GM12891 (cell line): ENCODE measurements at regions not wholly inside any gene's neighbourhood (a gene's known extent, or its start where the extent isn't known, plus 50 kb on each side); places are given as distances from the start of the nearest gene placed in this dataset.

Experiments used
- DNase-seq: peaks from one replicate; pipeline ENCODE4 v3.0.0; 2011; ENCODE audit warnings: low spot score; ENCODE audit not compliant: insufficient read length
- FAIRE-seq: peaks from 2 replicates; lab custom pipeline; 2011; peaks lifted over from hg19 to GRCh38; lab: Jason Lieb, UNC
- PAX5 ChIP-seq: IDR thresholded peaks from 2 replicates; pipeline ENCODE4 v1.6.1; 2011; ENCODE audit warnings: low read length, moderate library complexity, mild to moderate bottlenecking; ENCODE audit not compliant: insufficient read depth, severe bottlenecking
- POLR2A ChIP-seq: IDR thresholded peaks from 2 replicates; pipeline ENCODE4 v1.6.1; 2011; ENCODE audit warnings: low read depth, low read length, control low read depth
- POLR2AphosphoS5 ChIP-seq: IDR thresholded peaks from 2 replicates; pipeline ENCODE4 v1.6.1; 2011; ENCODE audit warnings: low read depth, low read length, control low read depth
- POU2F2 ChIP-seq: IDR thresholded peaks from 2 replicates; pipeline ENCODE4 v1.6.1; 2011; ENCODE audit warnings: low read depth, mild to moderate bottlenecking, control low read depth, low read length, moderate library complexity
- SPI1 ChIP-seq: IDR thresholded peaks from 2 replicates; pipeline ENCODE4 v1.6.1; 2011; ENCODE audit warnings: low read depth, low read length, control low read depth
- TAF1 ChIP-seq: IDR thresholded peaks from 2 replicates; pipeline ENCODE4 v1.6.1; 2011; ENCODE audit warnings: low read depth, low read length, control low read depth

DNA sequence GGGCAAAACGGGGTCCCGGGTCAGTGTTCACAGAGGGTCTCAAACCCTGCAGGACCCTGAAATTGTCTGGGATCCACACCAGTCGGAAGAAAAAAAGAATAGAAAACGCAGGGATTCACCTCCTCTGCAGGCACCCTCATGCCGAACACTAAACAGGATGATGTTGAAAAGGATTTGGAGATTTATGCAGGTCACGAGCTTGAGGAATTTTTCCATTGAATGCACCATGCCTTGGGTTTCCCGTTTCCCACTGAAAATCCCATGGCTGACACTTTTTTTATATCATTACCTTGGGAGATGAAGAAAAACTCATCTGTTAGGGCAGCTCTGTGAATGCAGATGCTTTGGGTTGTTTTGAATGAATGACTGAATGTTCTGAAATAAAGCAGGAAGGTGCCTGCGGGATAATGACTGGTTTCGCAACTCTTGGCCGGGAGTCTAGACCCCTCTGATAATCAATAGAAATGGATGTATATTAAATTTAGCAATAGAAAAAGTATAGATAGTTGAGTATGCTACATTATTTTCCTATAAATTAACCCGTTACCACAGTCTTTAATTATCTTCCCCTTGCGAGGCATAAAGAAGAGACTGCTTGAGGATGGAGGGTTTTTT lies 147.5 kb upstream of the AFDN start:
- FAIRE-seq = no peak
- no peak for TF ChIP-seq TAF1
- no peak for TF ChIP-seq PAX5
- no peak for TF ChIP-seq POLR2AphosphoS5
- no peak for TF ChIP-seq POU2F2
- TF ChIP-seq SPI1 = no peak
- no peak for TF ChIP-seq POLR2A

DNA sequence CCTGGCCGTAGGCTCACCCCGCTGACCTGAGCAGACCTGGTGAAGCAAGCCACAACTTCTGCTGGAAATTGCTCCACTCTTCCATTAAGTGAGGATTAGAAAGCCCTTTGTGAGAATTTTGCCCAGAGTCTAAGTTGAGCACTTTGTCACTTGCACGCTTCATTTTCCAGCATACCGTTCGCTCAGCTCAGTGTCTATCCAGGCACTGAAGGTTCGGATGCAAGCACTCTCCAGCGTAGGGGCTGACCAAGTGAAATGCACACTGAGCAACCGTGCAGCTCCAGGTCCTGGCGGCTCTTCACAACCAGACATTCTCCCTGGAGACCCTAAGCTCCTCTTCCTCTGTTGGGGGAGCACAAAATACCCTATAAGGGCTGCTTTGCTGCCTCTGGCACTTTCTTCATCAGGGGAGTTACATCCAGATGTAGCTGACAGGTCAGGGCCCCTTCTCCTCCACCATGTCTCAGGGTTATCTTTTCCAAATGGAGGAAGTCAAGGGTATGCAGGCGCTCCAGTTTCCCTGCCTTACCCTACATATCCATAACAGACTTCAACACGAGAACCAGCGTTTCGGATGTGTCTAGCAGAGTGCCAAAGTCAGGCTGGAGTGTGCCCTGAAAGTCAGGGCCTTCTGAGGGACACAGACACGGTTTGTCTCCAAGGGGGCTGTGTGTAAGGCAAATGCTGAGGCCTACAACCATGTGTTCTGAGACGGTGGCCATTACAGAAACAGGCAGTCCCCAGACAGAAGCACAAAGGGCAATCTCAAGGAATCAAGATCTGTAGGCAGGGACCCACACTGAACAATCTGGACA lies 146.7 kb upstream of the AFDN start:
- no peak for DNase-seq
- TF ChIP-seq PAX5 (no peak), SPI1 (no peak), TAF1 (no peak), POLR2AphosphoS5 (no peak), POU2F2 (no peak), POLR2A (no peak)
- no peak for FAIRE-seq

More for the DNA sequence above, 147.5 kb upstream of the AFDN start:
- no peak for DNase-seq

DNA sequence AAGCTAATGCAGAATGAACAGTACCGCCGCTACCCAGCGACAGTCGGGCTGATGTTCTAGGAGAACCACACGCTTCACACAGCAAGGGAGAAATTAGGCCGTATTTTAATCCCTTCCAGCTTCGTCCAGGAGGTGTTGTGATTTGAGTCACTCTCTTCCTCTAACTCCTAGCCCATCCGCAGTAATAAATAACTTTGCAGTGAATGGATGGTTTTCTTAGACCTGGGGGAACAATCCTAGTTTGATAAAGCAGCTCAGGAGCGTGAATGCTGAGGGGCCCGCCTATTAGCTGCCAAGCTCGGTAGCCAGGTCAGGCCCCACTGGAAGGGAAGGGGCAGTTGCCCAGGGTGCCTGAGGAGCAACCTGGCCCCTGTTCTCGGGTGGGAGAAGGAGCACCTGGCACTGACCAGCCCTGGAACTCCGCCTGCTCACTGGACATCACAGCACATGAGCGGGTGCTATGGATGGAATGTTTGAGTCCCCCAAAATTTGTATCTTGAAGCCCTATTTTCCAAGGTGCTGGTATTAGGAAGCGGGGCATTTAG lies 146.0 kb upstream of the AFDN start:
- DNase-seq (no peak), FAIRE-seq (no peak)
- TF ChIP-seq POU2F2 (no peak), PAX5 (no peak), POLR2AphosphoS5 (no peak), POLR2A (no peak), TAF1 (no peak), SPI1 (no peak)

DNA sequence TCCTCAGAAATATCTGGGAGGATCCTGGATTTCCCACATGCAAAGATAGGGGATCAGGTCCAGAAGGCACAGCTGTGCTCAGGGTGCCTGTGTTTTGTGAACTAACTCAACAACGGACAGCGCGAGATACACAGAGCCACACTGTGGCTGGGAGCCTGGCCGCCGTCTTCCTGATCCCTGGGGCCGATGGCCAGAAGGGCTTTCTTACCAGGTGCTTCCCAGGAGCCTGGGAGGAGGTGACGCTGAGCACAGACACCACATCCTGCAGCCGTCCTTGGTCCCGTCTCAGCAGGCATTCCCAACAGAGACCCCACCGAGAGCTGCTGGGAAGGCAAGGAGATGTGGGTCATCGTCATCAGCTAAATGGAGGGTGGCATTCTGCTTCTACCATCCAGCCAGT lies 144.6 kb upstream of the AFDN start:
- TF ChIP-seq POU2F2 (no peak), POLR2A (no peak), SPI1 (no peak), PAX5 (no peak), TAF1 (no peak), POLR2AphosphoS5 (no peak)
- no peak for DNase-seq
- no peak for FAIRE-seq

DNA sequence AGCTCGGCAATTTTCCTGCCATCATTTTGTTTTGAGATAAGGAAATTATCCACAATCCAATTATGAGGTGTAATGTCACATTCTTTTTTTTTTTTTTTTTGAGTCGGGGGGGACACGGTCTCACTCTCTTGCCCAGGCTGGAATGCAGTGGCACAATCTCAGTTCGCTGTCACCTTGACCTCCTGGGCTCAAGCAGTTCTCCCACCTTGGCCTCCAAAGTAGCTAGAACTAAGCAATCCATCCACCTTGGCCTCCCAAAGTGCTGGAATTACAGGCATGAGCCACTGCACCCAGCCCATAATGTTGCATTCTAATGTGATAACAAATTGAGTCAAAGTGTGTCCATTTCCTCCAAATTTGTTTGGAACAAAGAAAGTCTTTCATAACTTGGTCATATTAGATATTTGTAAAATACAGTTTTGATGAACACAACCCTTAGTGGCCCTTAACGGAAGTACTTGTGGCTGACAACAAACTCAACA lies 144.1 kb upstream of the AFDN start:
- no peak for TF ChIP-seq POLR2AphosphoS5
- no peak for TF ChIP-seq POLR2A
- no peak for TF ChIP-seq PAX5
- TF ChIP-seq TAF1 = no peak
- no peak for TF ChIP-seq POU2F2
- TF ChIP-seq SPI1 = no peak
- FAIRE-seq = no peak

DNA sequence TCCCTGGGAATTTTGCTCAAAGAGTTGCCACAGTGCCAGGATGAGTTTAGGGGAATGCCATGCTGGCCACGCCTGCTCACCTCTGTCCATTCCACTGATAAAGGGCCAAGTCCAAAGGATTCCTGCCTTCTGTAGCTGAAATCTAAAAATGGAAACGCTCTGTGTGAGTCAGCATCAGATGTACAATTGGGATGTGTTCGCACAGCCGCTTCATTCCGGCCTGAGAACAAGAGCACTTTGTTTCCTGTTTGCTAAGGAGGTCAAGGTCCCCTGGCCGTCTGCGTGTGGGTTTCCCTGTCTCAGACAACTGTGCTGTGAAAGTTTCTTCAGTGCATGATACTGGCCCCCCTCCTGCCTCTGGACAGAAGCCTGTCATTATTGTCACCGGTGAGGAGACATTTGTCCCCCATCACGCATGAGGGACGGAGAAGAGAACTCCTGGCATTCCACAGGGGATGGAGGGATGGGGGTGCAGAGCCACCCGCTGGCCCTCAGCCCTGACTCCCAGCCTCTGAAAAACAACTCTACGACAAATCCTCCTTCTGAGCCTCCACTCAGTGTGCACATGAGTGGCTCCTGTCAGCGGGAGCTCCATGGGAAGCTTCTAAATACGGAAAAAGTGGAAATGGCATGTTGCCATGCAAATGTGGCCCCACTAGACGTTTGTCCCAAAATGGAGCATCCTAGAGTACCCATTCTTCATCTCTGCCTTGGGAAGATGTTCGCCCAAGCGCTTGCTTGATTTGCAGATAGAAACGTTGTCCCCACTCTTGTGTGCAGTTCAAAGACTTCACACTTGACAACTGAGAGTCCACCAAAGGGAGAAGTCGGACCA lies 143.5 kb upstream of the AFDN start:
- FAIRE-seq (no peak), DNase-seq (no peak)
- TF ChIP-seq POLR2AphosphoS5 (no peak), PAX5 (no peak), POLR2A (no peak), TAF1 (no peak), POU2F2 (no peak), SPI1 (no peak)

More for the DNA sequence above, 144.1 kb upstream of the AFDN start:
- no peak for DNase-seq

DNA sequence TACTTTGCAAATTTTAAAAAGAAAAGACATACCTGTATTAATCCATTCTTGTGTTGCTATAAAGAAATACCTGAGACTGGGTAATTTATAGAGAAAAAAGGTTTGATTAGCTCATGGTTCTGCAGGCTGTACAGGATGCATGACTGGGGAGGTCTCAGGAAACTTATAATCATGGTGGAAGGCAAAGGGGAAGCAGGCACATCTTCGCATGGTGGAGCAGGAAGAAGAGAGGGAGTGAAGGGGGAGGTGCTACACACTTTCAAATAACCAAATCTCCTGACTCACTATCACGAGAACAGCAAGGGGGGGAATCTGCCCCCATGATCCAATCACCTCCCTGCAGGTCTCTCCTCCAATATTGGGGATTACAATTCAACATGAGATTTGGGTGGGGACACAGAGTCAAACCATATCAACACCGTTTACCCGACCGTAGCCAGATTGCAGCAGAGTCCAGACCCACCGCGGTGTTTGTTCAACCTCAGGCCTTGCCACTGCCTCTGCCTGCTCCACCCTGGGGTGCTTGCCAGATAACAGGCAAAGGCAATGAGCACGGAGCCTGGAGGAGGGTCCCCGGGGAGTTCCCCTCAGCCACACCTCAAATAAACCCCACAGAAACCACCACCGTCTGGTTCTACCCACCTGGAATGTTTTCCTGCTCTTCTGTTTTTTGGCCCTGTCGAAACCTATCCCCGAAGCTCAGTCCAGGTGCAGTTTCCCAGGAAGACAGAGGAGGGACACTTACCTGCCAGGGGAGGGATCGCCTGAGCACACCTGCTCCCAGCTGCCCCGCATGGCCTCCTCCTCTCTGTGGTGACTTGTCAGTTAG lies 142.2 kb upstream of the AFDN start:
- FAIRE-seq (no peak), DNase-seq (no peak)
- TF ChIP-seq POU2F2 (no peak), PAX5 (no peak)

DNA sequence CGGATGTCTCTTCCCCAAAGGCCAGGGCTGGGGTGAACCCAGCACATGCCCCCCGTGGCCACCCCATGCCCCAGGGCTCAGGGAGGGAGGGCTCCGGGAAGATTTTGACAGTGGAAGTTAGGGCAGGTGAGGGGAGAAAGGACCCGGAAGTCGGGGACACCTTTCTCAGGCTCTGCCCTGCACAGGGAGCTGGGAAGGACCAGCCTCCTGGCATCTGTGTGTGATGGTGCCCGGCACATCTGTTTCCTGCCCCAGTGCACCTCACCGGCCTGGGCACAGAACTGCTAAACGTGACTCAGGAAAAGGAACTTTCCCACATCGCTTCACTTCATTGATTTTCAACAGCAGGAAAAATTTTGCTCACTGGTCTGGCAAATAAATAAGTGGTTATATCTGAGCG lies 141.1 kb upstream of the AFDN start:
- TF ChIP-seq SPI1 (no peak), PAX5 (no peak), TAF1 (no peak), POU2F2 (no peak), POLR2A (no peak), POLR2AphosphoS5 (no peak)
- no peak for FAIRE-seq
- DNase-seq = no peak

DNA sequence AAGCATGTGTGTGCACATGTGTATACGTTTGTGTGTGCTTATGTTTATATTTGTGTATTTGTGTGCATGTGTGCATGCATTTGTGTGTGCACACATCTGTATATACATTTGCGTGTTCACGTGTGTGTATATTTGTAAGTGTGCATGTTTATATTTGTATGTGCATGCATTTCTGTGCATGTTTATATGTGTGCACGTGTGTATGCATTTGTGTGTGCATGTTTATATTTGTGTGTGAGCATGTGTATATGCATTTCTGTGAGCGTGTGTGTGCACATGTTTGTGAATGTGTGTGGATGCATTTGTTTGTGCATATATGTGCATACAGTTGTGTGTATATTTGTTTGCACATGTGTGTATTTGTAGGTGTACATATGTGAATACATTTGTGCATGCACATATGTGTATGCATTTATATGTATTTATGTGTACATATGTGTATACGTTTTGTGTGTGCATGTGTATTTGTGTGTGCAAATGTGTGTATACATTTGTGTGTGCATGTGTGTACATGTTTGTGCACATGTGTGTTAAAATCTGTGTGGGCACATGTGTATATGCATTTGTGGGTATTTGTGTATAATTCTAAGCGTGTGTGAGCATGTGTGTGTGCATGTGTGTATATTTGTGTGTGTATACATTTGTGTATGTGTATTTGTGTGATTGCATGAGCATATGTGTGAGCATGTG lies 140.4 kb upstream of the AFDN start:
- DNase-seq = no peak
- TF ChIP-seq POU2F2 (no peak), POLR2AphosphoS5 (no peak), SPI1 (no peak), TAF1 (no peak), PAX5 (no peak)
- FAIRE-seq = peak; percentile 38
